ENCODE measurements at regions not wholly inside any gene's neighbourhood (a gene's known extent, or its start where the extent isn't known, plus 50 kb on each side); places are given as distances from the start of the nearest gene placed in this dataset.

DNA sequence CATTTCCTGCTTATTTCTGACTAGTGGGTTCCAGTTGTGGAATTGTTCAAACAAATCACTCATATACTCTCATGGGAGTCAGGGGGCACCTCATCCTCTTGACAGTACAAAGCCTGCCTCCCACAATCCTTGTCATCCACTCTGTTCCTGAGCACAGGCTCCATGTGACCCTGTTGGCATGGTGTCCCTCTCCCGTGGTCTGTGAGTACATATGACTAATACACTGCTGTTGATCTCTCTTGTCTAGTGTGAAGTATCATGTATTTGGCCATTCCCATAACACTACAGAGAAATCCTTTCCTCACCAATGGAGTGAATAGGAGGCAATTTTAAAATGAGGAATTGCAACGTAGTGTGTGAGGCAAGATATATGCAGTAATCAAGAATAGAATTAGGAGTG lies 185.3 kb downstream of the OGFRL1 start:
- Histone ChIP-seq H3K4me2 (no peak overlapping the region), H3K9ac (no peak overlapping the region)
- TF ChIP-seq, protein P1, sequence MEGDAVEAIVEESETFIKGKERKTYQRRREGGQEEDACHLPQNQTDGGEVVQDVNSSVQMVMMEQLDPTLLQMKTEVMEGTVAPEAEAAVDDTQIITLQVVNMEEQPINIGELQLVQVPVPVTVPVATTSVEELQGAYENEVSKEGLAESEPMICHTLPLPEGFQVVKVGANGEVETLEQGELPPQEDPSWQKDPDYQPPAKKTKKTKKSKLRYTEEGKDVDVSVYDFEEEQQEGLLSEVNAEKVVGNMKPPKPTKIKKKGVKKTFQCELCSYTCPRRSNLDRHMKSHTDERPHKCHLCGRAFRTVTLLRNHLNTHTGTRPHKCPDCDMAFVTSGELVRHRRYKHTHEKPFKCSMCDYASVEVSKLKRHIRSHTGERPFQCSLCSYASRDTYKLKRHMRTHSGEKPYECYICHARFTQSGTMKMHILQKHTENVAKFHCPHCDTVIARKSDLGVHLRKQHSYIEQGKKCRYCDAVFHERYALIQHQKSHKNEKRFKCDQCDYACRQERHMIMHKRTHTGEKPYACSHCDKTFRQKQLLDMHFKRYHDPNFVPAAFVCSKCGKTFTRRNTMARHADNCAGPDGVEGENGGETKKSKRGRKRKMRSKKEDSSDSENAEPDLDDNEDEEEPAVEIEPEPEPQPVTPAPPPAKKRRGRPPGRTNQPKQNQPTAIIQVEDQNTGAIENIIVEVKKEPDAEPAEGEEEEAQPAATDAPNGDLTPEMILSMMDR (IDR thresholded peaks at IDR 0.05), result no peak
- TF ChIP-seq EZH2phosphoT487 (IDR thresholded peaks at IDR 0.05), result no peak
- TF ChIP-seq EZH2 (IDR thresholded peaks at IDR 0.05), result no peak

DNA sequence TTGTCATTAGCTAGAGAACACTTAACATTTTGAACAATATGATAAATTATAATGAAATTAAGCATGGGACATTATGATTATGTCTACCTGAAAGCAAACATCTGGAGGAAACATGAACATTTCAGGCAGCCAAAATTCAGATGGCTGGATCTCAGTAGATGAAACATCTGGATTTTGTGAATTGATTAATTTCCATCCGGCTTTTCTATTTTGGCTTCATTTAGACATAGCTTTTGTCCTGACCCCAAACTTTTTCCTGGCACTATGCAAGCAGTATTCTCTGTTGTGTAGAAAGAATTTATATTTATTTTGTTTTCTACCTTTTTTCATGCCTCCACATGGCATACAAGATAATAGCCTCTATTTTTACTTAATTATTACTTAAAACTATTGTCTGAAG lies 186.3 kb downstream of the OGFRL1 start:
- H3K27ac Mint-ChIP-seq, result no peak overlapping the region
- Histone ChIP-seq H3K4me1 (peaks cover 11% of the 10 kb centered on the region), H3K9me3 (ENCODE audit: low read depth) (no peaks in the 10 kb centered on the region), H4K20me1 (ENCODE audit: low read depth) (no peaks in the 10 kb centered on the region), H3K79me2 (ENCODE audit: low read depth) (no peaks in the 10 kb centered on the region), H3K36me3 (no peaks in the 10 kb centered on the region), H3K9ac (no peak overlapping the region), H3K4me2 (no peak overlapping the region), H3K27me3 (no peaks in the 10 kb centered on the region), H3K4me3 (no peak overlapping the region), H3K27ac (no peak overlapping the region), H3F3A (ENCODE audit: low read depth) (no peaks in the 10 kb centered on the region), H2AFZ (replicated peaks) (no peak overlapping the region)
- peaks cover 14% of the 10 kb centered on the region for H3K9me3 Mint-ChIP-seq
- H3K27me3 Mint-ChIP-seq (ENCODE audit: insufficient read depth, low read depth), result peaks cover 4% of the 10 kb centered on the region
- H3K4me1 Mint-ChIP-seq, result peaks cover 38% of the 10 kb centered on the region
- no peak for DNase-seq (ENCODE audit: low spot score)
- H3K4me3 Mint-ChIP-seq, result no peak overlapping the region
- peaks cover 2% of the 10 kb centered on the region for H3K36me3 Mint-ChIP-seq
- TF ChIP-seq EZH2 (IDR thresholded peaks at IDR 0.05) (no peak), EZH2phosphoT487 (IDR thresholded peaks at IDR 0.05) (no peak)
- TF ChIP-seq, protein P1 (IDR thresholded peaks at IDR 0.05), result no peak

More for the DNA sequence above, 185.3 kb downstream of the OGFRL1 start:
- no peak overlapping the region for H2AFZ ChIP-seq (replicated peaks)
- Mint-ChIP-seq H3K27me3 (ENCODE audit: insufficient read depth, low read depth) (peaks cover 4% of the 10 kb centered on the region), H3K4me3 (no peak overlapping the region), H3K9me3 (peaks cover 15% of the 10 kb centered on the region), H3K27ac (no peak overlapping the region), H3K4me1 (peaks cover 37% of the 10 kb centered on the region), H3K36me3 (peaks cover 2% of the 10 kb centered on the region)
- H3K4me3 ChIP-seq, result no peak overlapping the region
- peaks cover 5% of the 10 kb centered on the region for H3K4me1 ChIP-seq
- no peak overlapping the region for H3K27ac ChIP-seq
- H4K20me1 ChIP-seq (ENCODE audit: low read depth), result no peaks in the 10 kb centered on the region
- H3F3A ChIP-seq (ENCODE audit: low read depth), result no peaks in the 10 kb centered on the region
- no peaks in the 10 kb centered on the region for H3K79me2 ChIP-seq (ENCODE audit: low read depth)
- H3K9me3 ChIP-seq (ENCODE audit: low read depth), result no peaks in the 10 kb centered on the region
- no peaks in the 10 kb centered on the region for H3K36me3 ChIP-seq
- no peak for DNase-seq (ENCODE audit: low spot score)
- no peaks in the 10 kb centered on the region for H3K27me3 ChIP-seq

DNA sequence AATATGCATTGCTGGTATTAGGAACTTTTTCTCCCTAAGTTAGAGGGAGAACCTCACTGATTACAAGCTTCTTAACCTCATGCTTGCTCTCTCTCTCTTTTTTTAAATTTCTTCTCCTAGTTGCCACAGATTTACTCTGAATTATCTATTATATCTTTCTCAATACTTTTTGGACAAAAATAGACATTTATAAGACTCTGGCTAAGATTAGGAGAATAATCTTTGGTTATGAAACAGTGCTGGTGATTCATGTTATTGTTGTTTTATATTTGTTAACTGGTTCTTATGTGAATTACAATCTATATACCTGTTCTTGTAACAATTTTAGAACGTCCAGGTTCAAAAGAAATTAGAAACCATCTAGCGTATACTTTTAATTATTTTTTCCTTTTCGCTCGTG lies 187.8 kb downstream of the OGFRL1 start:
- H3K27me3 ChIP-seq, result no peaks in the 10 kb centered on the region
- H3K4me1 Mint-ChIP-seq, result peaks cover 40% of the 10 kb centered on the region
- TF ChIP-seq EZH2 (IDR thresholded peaks at IDR 0.05), result no peak
- no peak for TF ChIP-seq EZH2phosphoT487 (IDR thresholded peaks at IDR 0.05)
- TF ChIP-seq, protein P1 (IDR thresholded peaks at IDR 0.05), result no peak

More for the DNA sequence above, 187.8 kb downstream of the OGFRL1 start:
- no peak for DNase-seq (ENCODE audit: low spot score)
- Histone ChIP-seq H3K9ac (no peak overlapping the region), H3K36me3 (no peaks in the 10 kb centered on the region), H2AFZ (replicated peaks) (no peak overlapping the region), H3K4me2 (no peak overlapping the region), H3F3A (ENCODE audit: low read depth) (no peaks in the 10 kb centered on the region), H3K4me3 (no peak overlapping the region), H3K4me1 (peaks cover 11% of the 10 kb centered on the region), H3K79me2 (ENCODE audit: low read depth) (no peaks in the 10 kb centered on the region), H4K20me1 (ENCODE audit: low read depth) (no peaks in the 10 kb centered on the region), H3K9me3 (ENCODE audit: low read depth) (no peaks in the 10 kb centered on the region), H3K27ac (no peak overlapping the region)
- Mint-ChIP-seq H3K4me3 (no peak overlapping the region), H3K36me3 (no peaks in the 10 kb centered on the region), H3K27me3 (ENCODE audit: insufficient read depth, low read depth) (peaks cover 7% of the 10 kb centered on the region), H3K27ac (peak overlapping the region; percentile 22), H3K9me3 (peaks cover 6% of the 10 kb centered on the region)

All from neural progenitor cell (in vitro differentiated cells).